Central memory CD4-positive, alpha-beta T cell (primary cell): ENCODE measurements at regions not wholly inside any gene's neighbourhood (a gene's known extent, or its start where the extent isn't known, plus 50 kb on each side); places are given as distances from the start of the nearest gene placed in this dataset.
"Not testable (repeated sequence)": the region's sequence is repeated elsewhere in the genome, so short reads cannot be mapped to it uniquely, and the experiment has no call there.

Experiments used
- DNase-seq: peaks from one replicate; pipeline ENCODE4 v3.0.0; 2022

DNA sequence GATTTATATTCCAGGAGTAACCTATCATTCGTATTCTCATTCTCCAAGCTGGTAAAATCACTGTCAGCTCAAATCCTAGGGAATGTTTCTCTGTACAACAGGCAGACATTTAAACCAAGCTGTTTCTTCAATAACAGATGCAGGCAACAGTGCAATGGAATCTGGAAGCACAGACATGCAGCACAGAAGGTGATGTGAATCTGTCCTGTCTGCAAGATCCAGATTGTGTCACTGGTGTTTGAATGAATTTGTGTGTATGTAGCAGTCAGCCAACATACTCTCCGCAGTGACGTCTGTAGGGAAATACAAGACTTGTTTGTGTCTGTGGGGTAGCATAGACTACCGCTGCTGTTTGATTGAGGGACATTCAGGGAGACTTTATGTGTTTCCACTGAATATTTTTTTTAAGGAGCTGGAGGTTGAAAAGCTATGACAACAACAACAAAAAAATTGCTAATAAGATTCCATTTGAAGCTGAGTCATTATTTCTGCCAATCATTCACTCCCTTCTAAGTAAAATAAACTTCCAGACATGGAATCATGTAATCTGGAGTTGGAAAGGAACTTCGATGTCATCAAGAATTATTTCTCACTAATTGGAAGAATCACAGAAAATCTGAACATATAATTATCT is 122.9 kb upstream of the MYO3A start:
- DNase-seq = no peak

GRCh38 chr10:25813511-25813910 is 120.5 kb upstream of the MYO3A start:
- DNase-seq = no peak

DNA sequence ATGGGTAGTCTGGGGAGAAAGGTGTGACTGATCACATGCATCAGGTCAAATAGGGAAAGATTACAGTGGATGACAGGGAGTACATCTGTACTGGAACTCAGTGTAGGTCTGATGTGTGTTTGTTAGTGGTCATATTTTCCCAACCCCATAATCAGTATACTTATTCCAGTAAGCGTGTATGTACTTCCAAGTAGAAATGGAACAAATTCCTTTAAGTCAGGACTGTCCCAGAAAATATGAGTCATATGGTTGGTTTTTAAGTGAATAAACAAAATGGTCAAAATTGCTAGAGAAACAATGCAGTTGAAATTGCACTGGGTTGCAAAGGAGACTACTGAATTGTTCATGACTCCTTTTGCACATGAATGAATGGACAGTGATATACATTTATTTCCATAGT is 118.8 kb upstream of the MYO3A start:
- no peak for DNase-seq

- no peak for DNase-seq
Observed at GRCh38 chr10:25815999-25816768, 117.8 kb upstream of the MYO3A start.

- DNase-seq = no peak
Observed at GRCh38 chr10:25817200-25817599, 116.8 kb upstream of the MYO3A start.

- DNase-seq = no peak
Observed at GRCh38 chr10:25818751-25819150, 115.3 kb upstream of the MYO3A start.

- DNase-seq = no peak
Observed at GRCh38 chr10:25820472-25820871, 113.6 kb upstream of the MYO3A start.

GRCh38 chr10:25820874-25821273 is 113.2 kb upstream of the MYO3A start:
- no peak for DNase-seq

- no peak for DNase-seq
Observed at GRCh38 chr10:25824050-25824449, 110.0 kb upstream of the MYO3A start.

GRCh38 chr10:25828475-25828874 is 105.6 kb upstream of the MYO3A start:
- DNase-seq = no peak

GRCh38 chr10:25831080-25831479 is 102.9 kb upstream of the MYO3A start:
- DNase-seq = no peak

- DNase-seq = no peak
Observed at GRCh38 chr10:25839683-25840082, 94.3 kb upstream of the MYO3A start.

DNA sequence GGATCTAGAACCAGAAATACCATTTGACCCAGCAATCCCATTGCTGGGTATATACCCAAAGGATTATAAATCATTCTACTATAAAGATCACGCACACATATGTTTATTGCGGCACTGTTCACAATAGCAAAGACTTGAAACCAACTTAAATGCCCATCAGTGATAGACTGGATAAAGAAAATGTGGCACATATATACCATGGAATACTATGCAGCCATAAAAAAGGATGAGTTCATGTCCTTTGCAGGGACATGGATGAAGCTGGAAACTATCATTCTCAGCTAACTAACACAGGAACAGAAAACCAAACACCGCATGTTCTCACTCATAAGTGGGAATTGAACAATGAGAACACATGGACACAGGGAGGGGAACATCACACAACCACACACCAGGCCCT is 93.2 kb upstream of the MYO3A start:
- DNase-seq = not testable (repeated sequence)

GRCh38 chr10:25842146-25842545 is 91.9 kb upstream of the MYO3A start:
- DNase-seq = no peak

- no peak for DNase-seq
Observed at GRCh38 chr10:25843551-25844170, 90.4 kb upstream of the MYO3A start.

GRCh38 chr10:25844716-25845115 is 89.3 kb upstream of the MYO3A start:
- DNase-seq = not testable (repeated sequence)

DNA sequence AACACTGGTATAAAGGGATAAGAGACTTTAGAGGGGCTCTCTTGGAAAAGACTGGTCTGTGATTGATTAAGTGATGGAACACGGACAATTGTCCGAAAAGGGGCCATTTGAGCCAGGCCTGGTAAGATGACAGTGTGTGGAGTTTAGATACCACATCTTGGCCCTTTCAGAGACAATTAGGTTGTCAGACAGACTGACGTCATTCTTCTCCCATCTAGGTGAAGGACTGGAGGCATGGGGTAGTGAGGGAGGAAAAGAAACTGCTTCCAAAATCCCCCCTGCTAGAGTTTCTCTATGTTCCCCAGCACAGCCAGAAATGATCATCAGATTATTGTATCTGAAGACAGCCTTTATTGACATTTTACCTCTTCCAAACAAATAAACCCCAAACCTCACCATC is 84.8 kb upstream of the MYO3A start:
- no peak for DNase-seq

GRCh38 chr10:25849988-25850387 is 84.0 kb upstream of the MYO3A start:
- no peak for DNase-seq

DNA sequence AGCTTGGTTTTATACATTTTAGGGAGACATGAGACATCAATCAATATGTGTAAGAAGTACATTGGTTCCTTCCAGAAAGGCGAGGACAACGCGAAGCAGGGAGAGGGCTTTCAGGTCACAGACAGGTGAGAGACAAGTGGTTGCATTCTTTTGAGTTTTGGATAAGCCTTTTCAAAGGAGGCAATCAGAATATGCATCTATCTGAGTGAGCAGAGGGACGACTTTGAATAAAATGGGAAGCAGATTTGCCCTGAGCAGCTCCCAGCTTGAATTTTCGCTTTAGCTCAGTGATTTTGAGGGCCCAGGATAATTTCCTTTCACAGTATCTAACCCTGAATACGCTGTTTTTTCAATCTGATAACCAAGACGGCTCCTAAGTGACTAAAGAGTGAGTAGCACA is 82.5 kb upstream of the MYO3A start:
- no peak for DNase-seq

GRCh38 chr10:25852364-25852941 is 81.6 kb upstream of the MYO3A start:
- DNase-seq = no peak

- DNase-seq = no peak
Observed at GRCh38 chr10:25858076-25858475, 76.0 kb upstream of the MYO3A start.

DNA sequence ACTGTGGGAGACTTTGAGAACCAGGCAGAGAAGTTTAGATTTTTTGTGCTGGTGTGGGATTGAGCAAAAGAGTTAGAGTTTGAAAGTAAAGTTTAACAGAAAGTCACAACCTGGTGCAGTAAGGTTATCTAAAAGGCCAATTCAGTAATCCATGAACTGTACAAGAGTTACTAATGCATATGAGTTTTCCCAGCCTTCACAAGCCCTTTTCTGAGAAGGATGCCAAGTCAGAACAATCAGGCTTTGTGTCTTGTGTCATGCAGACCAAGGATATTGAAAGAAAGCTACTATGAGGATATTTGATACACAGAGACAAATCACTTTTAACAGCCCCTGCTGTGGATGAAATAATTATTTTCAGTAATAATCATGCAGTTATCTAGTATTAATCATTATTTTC is 68.8 kb upstream of the MYO3A start:
- DNase-seq = no peak

GRCh38 chr10:25867321-25867720 is 66.7 kb upstream of the MYO3A start:
- no peak for DNase-seq

- no peak for DNase-seq
Observed at GRCh38 chr10:25869067-25869591, 64.9 kb upstream of the MYO3A start.
